ENCODE measurements at regions not wholly inside any gene's neighbourhood (a gene's known extent, or its start where the extent isn't known, plus 50 kb on each side); places are given as distances from the start of the nearest gene placed in this dataset.

DNA sequence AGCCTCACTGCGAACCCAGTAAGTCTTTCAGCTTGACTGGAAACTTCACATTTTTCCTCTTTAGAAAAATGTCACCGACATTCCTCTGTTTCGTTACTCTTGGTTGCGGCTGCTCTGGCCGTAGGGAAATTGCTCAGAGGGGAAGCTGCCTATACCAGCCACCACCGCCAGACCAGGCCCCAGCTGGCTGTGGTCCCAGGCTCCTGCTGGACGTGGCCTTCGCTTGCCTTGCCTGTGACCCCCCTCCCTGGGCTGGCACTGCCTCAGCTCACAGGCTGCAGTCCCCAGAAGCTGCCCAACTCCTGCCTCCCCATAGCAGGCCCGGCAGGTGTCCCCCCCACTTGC lies 197.8 kb downstream of the MN1 start:
- TF ChIP-seq POLR2AphosphoS5 (IDR thresholded peaks at IDR 0.05) (no peak), POLR2A (IDR thresholded peaks at IDR 0.05) (no peak)
- TF ChIP-seq, protein P1, sequence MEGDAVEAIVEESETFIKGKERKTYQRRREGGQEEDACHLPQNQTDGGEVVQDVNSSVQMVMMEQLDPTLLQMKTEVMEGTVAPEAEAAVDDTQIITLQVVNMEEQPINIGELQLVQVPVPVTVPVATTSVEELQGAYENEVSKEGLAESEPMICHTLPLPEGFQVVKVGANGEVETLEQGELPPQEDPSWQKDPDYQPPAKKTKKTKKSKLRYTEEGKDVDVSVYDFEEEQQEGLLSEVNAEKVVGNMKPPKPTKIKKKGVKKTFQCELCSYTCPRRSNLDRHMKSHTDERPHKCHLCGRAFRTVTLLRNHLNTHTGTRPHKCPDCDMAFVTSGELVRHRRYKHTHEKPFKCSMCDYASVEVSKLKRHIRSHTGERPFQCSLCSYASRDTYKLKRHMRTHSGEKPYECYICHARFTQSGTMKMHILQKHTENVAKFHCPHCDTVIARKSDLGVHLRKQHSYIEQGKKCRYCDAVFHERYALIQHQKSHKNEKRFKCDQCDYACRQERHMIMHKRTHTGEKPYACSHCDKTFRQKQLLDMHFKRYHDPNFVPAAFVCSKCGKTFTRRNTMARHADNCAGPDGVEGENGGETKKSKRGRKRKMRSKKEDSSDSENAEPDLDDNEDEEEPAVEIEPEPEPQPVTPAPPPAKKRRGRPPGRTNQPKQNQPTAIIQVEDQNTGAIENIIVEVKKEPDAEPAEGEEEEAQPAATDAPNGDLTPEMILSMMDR (IDR thresholded peaks at IDR 0.05), result no peak

Measured in suprapubic skin (tissue), 4 donors.